ENCODE measurements at regions not wholly inside any gene's neighbourhood (a gene's known extent, or its start where the extent isn't known, plus 50 kb on each side); places are given as distances from the start of the nearest gene placed in this dataset.

DNA sequence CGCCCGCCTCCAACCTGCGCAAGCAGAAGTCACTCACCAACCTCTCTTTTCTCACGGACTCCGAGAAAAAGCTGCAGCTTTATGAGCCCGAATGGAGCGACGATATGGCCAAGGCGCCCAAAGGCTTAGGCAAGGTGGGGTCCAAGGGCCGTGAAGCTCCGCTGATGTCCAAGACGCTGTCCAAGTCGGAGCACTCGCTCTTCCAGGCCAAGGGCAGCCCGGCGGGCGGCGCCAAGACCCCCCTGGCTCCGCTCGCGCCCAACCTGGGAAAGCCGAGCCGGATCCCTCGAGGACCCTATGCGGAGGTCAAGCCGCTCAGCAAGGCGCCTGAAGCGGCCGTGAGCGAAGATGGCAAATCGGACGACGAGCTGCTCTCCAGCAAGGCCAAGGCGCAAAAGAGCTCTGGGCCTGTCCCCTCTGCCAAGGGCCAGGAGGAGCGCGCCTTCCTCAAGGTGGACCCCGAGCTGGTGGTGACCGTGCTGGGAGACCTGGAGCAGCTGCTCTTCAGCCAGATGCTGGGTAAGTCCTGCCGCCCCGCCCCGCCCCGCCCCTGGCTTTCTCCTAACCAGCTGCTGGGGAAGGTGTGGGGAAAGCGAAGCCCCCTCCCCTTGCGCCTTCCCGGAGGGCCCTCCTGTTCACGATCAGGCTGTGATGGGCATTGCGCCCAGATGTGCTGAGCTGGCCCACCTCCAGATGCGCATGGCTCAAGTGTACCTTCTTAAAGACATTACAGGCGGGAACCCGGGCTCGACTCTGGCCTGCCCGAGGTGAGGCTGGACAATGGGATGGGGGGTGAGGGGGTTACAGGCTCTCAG lies 110.2 kb downstream of the NAV1 start:
- Histone ChIP-seq H3K9me3 (ENCODE audit: control insufficient read depth, low read length) (no peaks in the 10 kb centered on the region), H3K4me3 (ENCODE audit: low read depth, low read length) (no peak overlapping the region), H3K79me2 (no peaks in the 10 kb centered on the region), H3K4me1 (no peaks in the 10 kb centered on the region), H3K27ac (no peak overlapping the region), H3K27me3 (ENCODE audit: control insufficient read depth, insufficient read depth, low read length) (no peaks in the 10 kb centered on the region), H3K4me2 (ENCODE audit: low read length) (peak overlapping the region; percentile 73), H3K36me3 (ENCODE audit: control insufficient read depth, insufficient read depth, low read length) (no peaks in the 10 kb centered on the region), H2AFZ (no peak overlapping the region), H3K9ac (no peak overlapping the region)
- TF ChIP-seq, protein P1, sequence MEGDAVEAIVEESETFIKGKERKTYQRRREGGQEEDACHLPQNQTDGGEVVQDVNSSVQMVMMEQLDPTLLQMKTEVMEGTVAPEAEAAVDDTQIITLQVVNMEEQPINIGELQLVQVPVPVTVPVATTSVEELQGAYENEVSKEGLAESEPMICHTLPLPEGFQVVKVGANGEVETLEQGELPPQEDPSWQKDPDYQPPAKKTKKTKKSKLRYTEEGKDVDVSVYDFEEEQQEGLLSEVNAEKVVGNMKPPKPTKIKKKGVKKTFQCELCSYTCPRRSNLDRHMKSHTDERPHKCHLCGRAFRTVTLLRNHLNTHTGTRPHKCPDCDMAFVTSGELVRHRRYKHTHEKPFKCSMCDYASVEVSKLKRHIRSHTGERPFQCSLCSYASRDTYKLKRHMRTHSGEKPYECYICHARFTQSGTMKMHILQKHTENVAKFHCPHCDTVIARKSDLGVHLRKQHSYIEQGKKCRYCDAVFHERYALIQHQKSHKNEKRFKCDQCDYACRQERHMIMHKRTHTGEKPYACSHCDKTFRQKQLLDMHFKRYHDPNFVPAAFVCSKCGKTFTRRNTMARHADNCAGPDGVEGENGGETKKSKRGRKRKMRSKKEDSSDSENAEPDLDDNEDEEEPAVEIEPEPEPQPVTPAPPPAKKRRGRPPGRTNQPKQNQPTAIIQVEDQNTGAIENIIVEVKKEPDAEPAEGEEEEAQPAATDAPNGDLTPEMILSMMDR (IDR thresholded peaks at IDR 0.05) = no peak

DNA sequence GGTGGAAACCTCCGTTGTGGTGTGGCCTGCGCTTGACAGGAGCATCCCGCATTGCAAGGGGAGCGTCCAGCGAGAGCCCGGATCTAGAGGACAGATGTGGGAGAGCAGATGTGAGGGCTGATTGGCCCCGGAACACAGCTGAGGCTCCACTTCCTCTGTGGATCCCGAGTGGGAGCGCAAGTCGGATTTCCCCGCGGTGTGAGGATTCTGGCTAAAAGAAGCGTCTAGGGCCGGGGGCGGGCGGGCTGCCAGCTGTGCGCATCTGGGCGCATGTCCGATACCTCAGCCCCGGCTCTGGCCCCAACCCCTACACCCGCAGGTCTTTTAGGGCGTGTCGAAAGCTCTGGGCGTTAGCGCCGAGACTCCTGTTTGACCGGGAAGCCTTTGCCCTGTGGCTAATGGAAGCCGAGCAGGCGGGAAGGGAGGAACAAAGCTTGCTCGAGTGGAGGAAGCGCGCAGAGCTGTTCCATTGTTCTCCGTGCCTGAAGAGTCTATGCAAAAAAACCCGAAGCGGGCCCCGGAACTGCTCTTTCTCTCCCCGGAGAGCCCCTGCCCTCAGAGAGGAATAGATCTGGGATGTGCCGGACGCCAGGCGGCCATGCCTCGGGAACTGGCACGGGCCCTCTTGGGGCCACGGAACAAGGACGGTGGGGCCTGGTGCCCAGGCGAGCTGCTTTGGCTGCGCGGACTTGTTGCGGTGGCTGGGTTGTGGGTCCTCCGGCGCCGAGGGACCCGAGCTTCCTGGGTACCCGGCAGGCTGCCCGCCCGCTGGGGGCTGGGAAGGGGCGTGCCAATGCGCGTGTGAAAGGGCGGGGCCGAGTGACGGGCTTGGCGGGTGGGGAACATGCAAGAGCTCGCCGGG lies 111.1 kb downstream of the NAV1 start:
- no peaks in the 10 kb centered on the region for H3K27me3 ChIP-seq (ENCODE audit: control insufficient read depth, insufficient read depth, low read length)
- TF ChIP-seq, protein P1 (IDR thresholded peaks at IDR 0.05) = no peak

DNA sequence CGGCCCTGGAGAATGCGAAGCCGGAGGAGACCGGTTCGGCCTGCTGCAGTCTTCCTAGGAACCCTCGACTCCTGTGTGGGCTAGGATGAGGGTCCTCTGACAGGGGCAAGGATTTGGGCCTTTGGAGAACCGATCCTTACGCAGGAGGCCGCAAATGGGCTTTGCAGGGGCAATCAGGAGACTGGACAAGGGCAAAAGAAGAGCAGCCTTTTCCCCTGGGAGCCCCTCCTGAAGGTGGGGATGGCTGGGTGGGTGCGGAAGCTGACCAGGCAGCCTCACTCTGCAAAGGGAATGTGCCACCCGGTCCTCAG lies 111.7 kb downstream of the NAV1 start:
- no peak overlapping the region for H3K27ac ChIP-seq
- no peaks in the 10 kb centered on the region for H3K9me3 ChIP-seq (ENCODE audit: control insufficient read depth, low read length)
- H3K79me2 ChIP-seq = no peaks in the 10 kb centered on the region
- no peaks in the 10 kb centered on the region for H3K4me1 ChIP-seq
- peak overlapping the region; percentile 42 for H2AFZ ChIP-seq
- no peak overlapping the region for H3K4me2 ChIP-seq (ENCODE audit: low read length)
- no peaks in the 10 kb centered on the region for H3K36me3 ChIP-seq (ENCODE audit: control insufficient read depth, insufficient read depth, low read length)
- no peaks in the 10 kb centered on the region for H3K27me3 ChIP-seq (ENCODE audit: control insufficient read depth, insufficient read depth, low read length)
- H3K4me3 ChIP-seq (ENCODE audit: low read depth, low read length) = no peak overlapping the region
- no peak overlapping the region for H3K9ac ChIP-seq
- TF ChIP-seq, protein P1 (IDR thresholded peaks at IDR 0.05) = no peak

More for the DNA sequence above, 111.1 kb downstream of the NAV1 start:
- Histone ChIP-seq H3K9me3 (ENCODE audit: control insufficient read depth, low read length) (no peaks in the 10 kb centered on the region), H3K4me3 (ENCODE audit: low read depth, low read length) (no peak overlapping the region), H3K4me1 (no peaks in the 10 kb centered on the region), H2AFZ (peak overlapping the region; percentile 42), H3K9ac (no peak overlapping the region), H3K79me2 (no peaks in the 10 kb centered on the region), H3K4me2 (ENCODE audit: low read length) (no peak overlapping the region), H3K27ac (no peak overlapping the region), H3K36me3 (ENCODE audit: control insufficient read depth, insufficient read depth, low read length) (no peaks in the 10 kb centered on the region)

DNA sequence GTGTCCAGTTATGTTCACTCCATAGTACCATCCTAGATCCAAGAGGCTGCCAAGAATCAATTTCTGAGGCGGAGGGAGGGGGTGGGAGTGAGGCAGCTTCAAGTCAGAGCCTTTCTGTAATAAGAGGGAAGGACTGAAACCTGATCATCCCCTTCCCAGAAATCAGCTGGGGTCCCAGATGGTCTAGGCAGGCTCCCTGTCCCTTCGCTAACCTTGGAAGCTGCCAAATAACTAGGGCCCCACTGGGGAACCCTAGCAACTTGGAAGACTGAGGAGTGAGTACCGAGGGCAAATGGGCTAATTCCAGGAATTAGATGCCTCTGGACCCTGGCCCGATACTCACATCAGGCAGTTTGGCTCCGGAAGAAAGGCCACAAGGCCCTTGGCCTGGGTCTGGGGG lies 113.3 kb downstream of the NAV1 start:
- no peak overlapping the region for H3K4me2 ChIP-seq (ENCODE audit: low read length)
- H2AFZ ChIP-seq = no peak overlapping the region
- no peaks in the 10 kb centered on the region for H3K27me3 ChIP-seq (ENCODE audit: control insufficient read depth, insufficient read depth, low read length)
- no peak overlapping the region for H3K4me3 ChIP-seq (ENCODE audit: low read depth, low read length)
- H3K4me1 ChIP-seq = peaks cover 2% of the 10 kb centered on the region
- no peak overlapping the region for H3K9ac ChIP-seq
- H3K36me3 ChIP-seq (ENCODE audit: control insufficient read depth, insufficient read depth, low read length) = no peaks in the 10 kb centered on the region
- no peak overlapping the region for H3K27ac ChIP-seq
- TF ChIP-seq, protein P1 (IDR thresholded peaks at IDR 0.05) = no peak
- no peaks in the 10 kb centered on the region for H3K9me3 ChIP-seq (ENCODE audit: control insufficient read depth, low read length)
- no peaks in the 10 kb centered on the region for H3K79me2 ChIP-seq
